ENCODE measurements at regions not wholly inside any gene's neighbourhood (a gene's known extent, or its start where the extent isn't known, plus 50 kb on each side); places are given as distances from the start of the nearest gene placed in this dataset.
"Not testable (repeated sequence)": the region's sequence is repeated elsewhere in the genome, so short reads cannot be mapped to it uniquely, and the experiment has no call there.

GRCh38 chr17:34070712-34071111 lies 184.4 kb upstream of the CCL2 start:
- H3K4me3 ChIP-seq (ENCODE audit: low read depth, low read length) = no peak overlapping the region
- 0 out of 2 replicates have a peak, but pooled peaks cover 3% of the 10 kb centered on the region for H3K27me3 ChIP-seq
- no peaks in the 10 kb centered on the region for H3K9me3 ChIP-seq
- TF ChIP-seq CTCF (IDR thresholded peaks at IDR 0.05; ENCODE audit: low read depth, low read length) = no peak
- no peaks in the 10 kb centered on the region for H3K36me3 ChIP-seq
- no peak for DNase-seq
- H3K4me1 ChIP-seq = no peaks in the 10 kb centered on the region

- H3K9me3 ChIP-seq = no peaks in the 10 kb centered on the region
- no peak for TF ChIP-seq CTCF (IDR thresholded peaks at IDR 0.05; ENCODE audit: low read depth, low read length)
Observed at GRCh38 chr17:34071886-34072420, 183.1 kb upstream of the CCL2 start.

GRCh38 chr17:34075076-34075475 lies 180.0 kb upstream of the CCL2 start:
- Histone ChIP-seq H3K4me1 (no peaks in the 10 kb centered on the region), H3K27me3 (0 out of 2 replicates have a peak, but pooled peaks cover 3% of the 10 kb centered on the region), H3K4me3 (ENCODE audit: low read depth, low read length) (no peak overlapping the region), H3K36me3 (no peaks in the 10 kb centered on the region), H3K9me3 (no peaks in the 10 kb centered on the region)
- TF ChIP-seq CTCF (IDR thresholded peaks at IDR 0.05; ENCODE audit: low read depth, low read length) = no peak
- DNase-seq = no peak

More at GRCh38 chr17:34071886-34072420, 183.1 kb upstream of the CCL2 start:
- H3K36me3 ChIP-seq = no peaks in the 10 kb centered on the region
- H3K27me3 ChIP-seq = 0 out of 2 replicates have a peak, but pooled peaks cover 3% of the 10 kb centered on the region
- H3K4me3 ChIP-seq (ENCODE audit: low read depth, low read length) = no peak overlapping the region
- H3K4me1 ChIP-seq = no peaks in the 10 kb centered on the region
- DNase-seq = no peak

- H3K36me3 ChIP-seq = no peaks in the 10 kb centered on the region
- no peaks in the 10 kb centered on the region for H3K4me1 ChIP-seq
- H3K9me3 ChIP-seq = no peaks in the 10 kb centered on the region
- H3K4me3 ChIP-seq (ENCODE audit: low read depth, low read length) = no peak overlapping the region
- 0 out of 2 replicates have a peak, but pooled peaks cover 3% of the 10 kb centered on the region for H3K27me3 ChIP-seq
- no peak for TF ChIP-seq CTCF (IDR thresholded peaks at IDR 0.05; ENCODE audit: low read depth, low read length)
- no peak for DNase-seq
Observed at GRCh38 chr17:34076743-34077631, 178.1 kb upstream of the CCL2 start.

- no peaks in the 10 kb centered on the region for H3K4me1 ChIP-seq
- no peak overlapping the region for H3K4me3 ChIP-seq (ENCODE audit: low read depth, low read length)
- no peaks in the 10 kb centered on the region for H3K36me3 ChIP-seq
- DNase-seq = no peak
- peak; percentile 60 for TF ChIP-seq CTCF (IDR thresholded peaks at IDR 0.05; ENCODE audit: low read depth, low read length)
- H3K27me3 ChIP-seq = 0 out of 2 replicates have a peak, but pooled peaks cover 3% of the 10 kb centered on the region
- H3K9me3 ChIP-seq = no peaks in the 10 kb centered on the region
Observed at GRCh38 chr17:34081269-34081668, 173.8 kb upstream of the CCL2 start.

- no peaks in the 10 kb centered on the region for H3K9me3 ChIP-seq
- no peak for TF ChIP-seq CTCF (IDR thresholded peaks at IDR 0.05; ENCODE audit: low read depth, low read length)
- no peak for DNase-seq
- H3K4me3 ChIP-seq (ENCODE audit: low read depth, low read length) = no peak overlapping the region
- H3K27me3 ChIP-seq = 0 out of 2 replicates have a peak, but pooled peaks cover 3% of the 10 kb centered on the region
- H3K4me1 ChIP-seq = no peaks in the 10 kb centered on the region
- no peaks in the 10 kb centered on the region for H3K36me3 ChIP-seq
Observed at GRCh38 chr17:34082404-34082803, 172.7 kb upstream of the CCL2 start.

- not testable (repeated sequence) for H3K4me1 ChIP-seq; H3K9me3 ChIP-seq; DNase-seq; H3K27me3 ChIP-seq; H3K36me3 ChIP-seq; H3K4me3 ChIP-seq (ENCODE audit: low read depth, low read length)
Observed at GRCh38 chr17:34089042-34089441, 166.0 kb upstream of the CCL2 start.
